ENCODE measurements at regions not wholly inside any gene's neighbourhood (a gene's known extent, or its start where the extent isn't known, plus 50 kb on each side); places are given as distances from the start of the nearest gene placed in this dataset.
A peak's percentile ranks its signal among the peaks of the same experiment; 100 is the strongest.

- H3K27me3 ChIP-seq (replicated peaks; ENCODE audit: insufficient read depth) = no peaks in the 10 kb centered on the region
- no peaks in the 10 kb centered on the region for H3K36me3 ChIP-seq
- no peak for TF ChIP-seq CTCF (IDR thresholded peaks at IDR 0.05)
- no peaks in the 10 kb centered on the region for H3K9me3 ChIP-seq
- ATAC-seq (ENCODE audit: insufficient number of reproducible peaks, low FRiP score, low read depth) (no peak), DNase-seq (ENCODE audit: low spot score) (no peak)
- no peak overlapping the region for H3K27ac ChIP-seq
- peaks cover 3 to 18% of the 10 kb centered on the region in 2 donors for H3K4me1 ChIP-seq (ENCODE audit: control insufficient read depth in 1 of 2, low read depth in 2 of 2)
- no peak overlapping the region for H3K4me3 ChIP-seq
Observed at GRCh38 chr6:132231121-132231884, 170.0 kb downstream of the MOXD1 start.

GRCh38 chr6:132228894-132229293, 172.4 kb downstream of the MOXD1 start:
- TF ChIP-seq CTCF (IDR thresholded peaks at IDR 0.05) = no peak
- no peak for ATAC-seq (ENCODE audit: insufficient number of reproducible peaks, low FRiP score, low read depth)
- no peak for DNase-seq (ENCODE audit: low spot score)
- peak overlapping the region in 1 of 2 donors; percentile 40 for H3K27ac ChIP-seq
- no peaks in the 10 kb centered on the region for H3K27me3 ChIP-seq (replicated peaks; ENCODE audit: insufficient read depth)
- H3K9me3 ChIP-seq = no peaks in the 10 kb centered on the region
- H3K4me3 ChIP-seq = no peak overlapping the region
- H3K36me3 ChIP-seq = no peaks in the 10 kb centered on the region
- H3K4me1 ChIP-seq (ENCODE audit: control insufficient read depth in 1 of 2, low read depth in 2 of 2) = peaks cover 0 to 18% of the 10 kb centered on the region in 2 donors

- peak; percentile 55 for ATAC-seq (ENCODE audit: insufficient number of reproducible peaks, low FRiP score, low read depth)
- Histone ChIP-seq H3K4me3 (no peak overlapping the region), H3K27ac (peak overlapping the region; percentile 26 to 40), H3K27me3 (replicated peaks; ENCODE audit: insufficient read depth) (no peaks in the 10 kb centered on the region), H3K36me3 (no peaks in the 10 kb centered on the region), H3K4me1 (ENCODE audit: control insufficient read depth in 1 of 2, low read depth in 2 of 2) (peaks cover 0 to 18% of the 10 kb centered on the region in 2 donors), H3K9me3 (no peaks in the 10 kb centered on the region)
- no peak for TF ChIP-seq CTCF (IDR thresholded peaks at IDR 0.05)
- no peak for DNase-seq (ENCODE audit: low spot score)
Observed at GRCh38 chr6:132227904-132228303, 173.4 kb downstream of the MOXD1 start.

GRCh38 chr6:132224943-132225342, 176.3 kb downstream of the MOXD1 start:
- H3K36me3 ChIP-seq = no peaks in the 10 kb centered on the region
- H3K27me3 ChIP-seq (replicated peaks; ENCODE audit: insufficient read depth) = no peaks in the 10 kb centered on the region
- peaks cover 0 to 18% of the 10 kb centered on the region in 2 donors for H3K4me1 ChIP-seq (ENCODE audit: control insufficient read depth in 1 of 2, low read depth in 2 of 2)
- DNase-seq (ENCODE audit: low spot score) = no peak
- no peaks in the 10 kb centered on the region for H3K9me3 ChIP-seq
- ATAC-seq (ENCODE audit: insufficient number of reproducible peaks, low FRiP score, low read depth) = no peak
- no peak overlapping the region for H3K4me3 ChIP-seq
- no peak overlapping the region for H3K27ac ChIP-seq
- no peak for TF ChIP-seq CTCF (IDR thresholded peaks at IDR 0.05)

GRCh38 chr6:132220800-132221199, 180.5 kb downstream of the MOXD1 start:
- Histone ChIP-seq H3K27me3 (replicated peaks; ENCODE audit: insufficient read depth) (no peaks in the 10 kb centered on the region), H3K4me3 (no peak overlapping the region), H3K4me1 (ENCODE audit: control insufficient read depth in 1 of 2, low read depth in 2 of 2) (peaks cover 4% of the 10 kb centered on the region in 2 donors), H3K36me3 (no peaks in the 10 kb centered on the region), H3K9me3 (no peaks in the 10 kb centered on the region), H3K27ac (no peak overlapping the region)
- ATAC-seq (ENCODE audit: insufficient number of reproducible peaks, low FRiP score, low read depth) = no peak
- DNase-seq (ENCODE audit: low spot score) = no peak
- TF ChIP-seq CTCF (IDR thresholded peaks at IDR 0.05) = no peak

Measured in thoracic aorta (tissue), 2 donors.